Lower leg skin (tissue), 4 donors: ENCODE measurements at regions not wholly inside any gene's neighbourhood (a gene's known extent, or its start where the extent isn't known, plus 50 kb on each side); places are given as distances from the start of the nearest gene placed in this dataset.

Source experiments
- DNase-seq, 2 donors: peaks; one replicate each; pipeline ENCODE4 v3.0.0-alpha.2; 2019; ENCODE audit warnings: low spot score in 2 of 2
- H3K4me3 ChIP-seq: fragments of 200-600 bp; sonication (generic); 2 replicates; pipeline ENCODE4 v1.5.1; 2017; ENCODE audit warnings: mild to moderate bottlenecking, low read depth; ENCODE audit not compliant: poor library complexity, severe bottlenecking
- POLR2A ChIP-seq, 2 donors: fragments of 450-650 bp; IDR thresholded peaks; one replicate each; pipeline ENCODE4 v1.6.1; 2016 to 2017; ENCODE audit warnings: antibody characterized with exemption in 2 of 2, mild to moderate bottlenecking in 1 of 2, moderate library complexity in 1 of 2
- WGBS, 2 donors: methylation state at CpG; one replicate each; pipeline ENCODE4 v1.1.5; 2018; 5-methylcytosine and 5-hydroxymethylcytosine counted together
- intact Hi-C: fragments of 100-400 bp; cut with DNase I; formaldehyde crosslinking; loops from one replicate; pipeline ENCODE4 v1.15.0; 2023; ENCODE audit warnings: low total_unique reads
- TF ChIP-seq, protein P1 (sequence below), 3 donors: fragments of 450-650 bp; IDR thresholded peaks; one replicate each; pipeline ENCODE4 v1.5.1; 2016; ENCODE audit warnings: antibody characterized with exemption in 3 of 3, mild to moderate bottlenecking in 3 of 3, moderate library complexity in 2 of 3

DNA sequence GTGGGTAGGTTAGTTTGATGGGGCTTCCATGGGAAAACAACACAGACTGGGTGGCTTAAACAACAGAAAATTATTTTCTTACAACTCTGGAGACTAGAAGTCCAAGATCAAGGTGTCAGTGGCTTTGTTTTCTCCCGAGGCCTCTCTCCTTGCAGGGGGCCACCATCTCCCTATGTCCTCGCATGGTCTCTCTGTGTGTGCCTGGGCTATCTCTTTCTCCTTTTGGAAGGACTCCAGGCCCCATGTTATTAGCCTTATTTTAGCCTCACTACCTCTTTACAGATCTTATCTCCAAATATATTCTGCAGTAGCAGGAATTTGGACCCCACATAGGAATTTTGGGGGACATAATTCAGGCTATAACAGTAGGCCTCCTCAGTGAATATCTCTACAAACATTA lies 372.7 kb upstream of the FAT3 start:
- intact Hi-C loops: loop anchor here (5.0 kb wide), 1 partner anchor 660 kb away; no protein-coding TSS in a partner anchor
- TF ChIP-seq, protein P1, sequence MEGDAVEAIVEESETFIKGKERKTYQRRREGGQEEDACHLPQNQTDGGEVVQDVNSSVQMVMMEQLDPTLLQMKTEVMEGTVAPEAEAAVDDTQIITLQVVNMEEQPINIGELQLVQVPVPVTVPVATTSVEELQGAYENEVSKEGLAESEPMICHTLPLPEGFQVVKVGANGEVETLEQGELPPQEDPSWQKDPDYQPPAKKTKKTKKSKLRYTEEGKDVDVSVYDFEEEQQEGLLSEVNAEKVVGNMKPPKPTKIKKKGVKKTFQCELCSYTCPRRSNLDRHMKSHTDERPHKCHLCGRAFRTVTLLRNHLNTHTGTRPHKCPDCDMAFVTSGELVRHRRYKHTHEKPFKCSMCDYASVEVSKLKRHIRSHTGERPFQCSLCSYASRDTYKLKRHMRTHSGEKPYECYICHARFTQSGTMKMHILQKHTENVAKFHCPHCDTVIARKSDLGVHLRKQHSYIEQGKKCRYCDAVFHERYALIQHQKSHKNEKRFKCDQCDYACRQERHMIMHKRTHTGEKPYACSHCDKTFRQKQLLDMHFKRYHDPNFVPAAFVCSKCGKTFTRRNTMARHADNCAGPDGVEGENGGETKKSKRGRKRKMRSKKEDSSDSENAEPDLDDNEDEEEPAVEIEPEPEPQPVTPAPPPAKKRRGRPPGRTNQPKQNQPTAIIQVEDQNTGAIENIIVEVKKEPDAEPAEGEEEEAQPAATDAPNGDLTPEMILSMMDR (IDR thresholded peaks at IDR 0.05): no peak
- TF ChIP-seq POLR2A (IDR thresholded peaks at IDR 0.05): no peak
- DNase-seq: no peak

DNA sequence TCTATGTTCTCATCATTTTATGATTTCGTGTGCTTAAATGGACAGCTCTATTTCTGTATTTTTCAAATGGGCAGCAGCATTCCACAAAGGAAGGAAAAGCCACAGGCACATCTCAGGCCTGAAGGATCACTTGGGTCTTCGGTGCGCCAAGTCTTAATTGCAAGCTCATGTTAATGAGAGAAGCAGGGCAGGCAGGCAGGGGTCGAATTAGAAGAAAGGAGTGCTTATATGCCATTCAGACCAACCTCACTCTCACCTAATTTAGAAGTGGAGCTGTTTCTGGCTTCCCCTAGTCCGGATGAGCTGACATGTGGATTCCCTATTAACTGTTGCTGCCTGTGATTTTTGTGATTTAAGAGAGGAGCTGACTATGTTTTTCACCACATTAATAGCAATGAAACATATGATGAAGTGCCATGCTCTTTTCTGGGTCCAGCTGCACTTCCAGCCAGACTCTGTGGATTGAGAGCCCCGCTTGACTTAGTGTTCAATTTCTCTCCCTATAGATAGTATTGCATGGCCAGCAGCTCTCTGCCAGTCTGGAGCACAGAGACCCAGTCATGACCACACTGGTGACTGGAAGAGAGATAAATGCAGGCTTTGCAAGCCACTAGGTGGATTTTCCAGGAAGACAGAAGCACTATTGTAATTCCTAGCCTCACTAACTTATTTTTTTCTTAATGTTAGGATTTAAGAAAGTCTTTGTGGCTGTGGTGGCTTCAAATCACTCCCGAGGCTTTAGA lies 373.9 kb upstream of the FAT3 start:
- intact Hi-C loops: loop anchor here (5.0 kb wide), 1 partner anchor 662 kb away; no protein-coding TSS in a partner anchor
- WGBS, 2 donors: 74 to 76% methylated on average over 7 of the region's 7 CpGs
- TF ChIP-seq, protein P1 (IDR thresholded peaks at IDR 0.05): no peak
- no peak for TF ChIP-seq POLR2A (IDR thresholded peaks at IDR 0.05)
- DNase-seq: no peak
- H3K4me3 ChIP-seq: no peak overlapping the region

More for the DNA sequence above, 372.7 kb upstream of the FAT3 start:
- H3K4me3 ChIP-seq: no peak overlapping the region
- WGBS, 2 donors: 91 to 97% methylated on average over 2 of the region's 2 CpGs

DNA sequence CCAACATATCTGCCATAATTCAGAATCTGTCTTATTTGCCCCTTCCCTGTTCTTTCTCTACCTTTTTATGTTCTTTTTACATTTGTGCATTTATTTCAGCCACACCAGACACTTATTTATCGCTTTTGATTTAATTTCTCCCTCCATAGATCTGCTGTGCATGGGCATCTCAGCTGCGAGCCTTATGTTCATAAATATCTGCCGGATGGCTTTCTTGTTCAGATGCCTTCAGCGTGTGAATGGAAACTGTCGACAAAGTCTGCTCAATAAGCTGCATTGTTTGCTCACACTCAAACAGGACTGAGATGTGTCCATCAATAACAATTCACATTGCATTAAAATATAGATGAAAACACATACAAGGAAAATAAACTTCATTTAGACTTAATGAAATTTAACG lies 374.6 kb upstream of the FAT3 start:
- intact Hi-C loops: loop anchor here (5.0 kb wide), 1 partner anchor 662 kb away; no protein-coding TSS in a partner anchor
- 84 to 88% methylated on average over 6 of the region's 6 CpGs for WGBS, 2 donors
- TF ChIP-seq, protein P1 (IDR thresholded peaks at IDR 0.05): no peak
- TF ChIP-seq POLR2A (IDR thresholded peaks at IDR 0.05): no peak
- H3K4me3 ChIP-seq: no peak overlapping the region
- DNase-seq: no peak

DNA sequence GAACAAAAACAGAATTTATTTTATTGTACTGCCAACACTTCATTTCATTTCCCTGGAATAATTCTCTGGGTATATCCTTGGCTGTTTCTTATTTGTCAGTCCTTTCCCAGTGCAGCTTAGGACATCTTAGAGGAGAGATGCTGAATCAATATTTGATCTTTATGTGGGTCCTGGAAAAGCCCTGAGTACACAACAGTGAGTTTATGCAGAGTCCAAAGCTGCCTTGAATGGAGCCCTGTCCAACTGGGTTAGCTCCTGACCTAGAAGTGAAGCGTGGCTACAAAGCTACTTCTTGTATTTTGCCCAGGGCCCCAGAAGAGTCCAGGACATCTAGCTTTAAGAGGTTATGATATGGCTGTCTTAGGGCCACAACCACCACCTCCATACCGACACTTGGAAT lies 378.0 kb upstream of the FAT3 start:
- intact Hi-C loops: no loop called here
- 73 to 84% methylated on average over 2 of the region's 2 CpGs for WGBS, 2 donors
- no peak for DNase-seq
- TF ChIP-seq, protein P1 (IDR thresholded peaks at IDR 0.05): no peak
- no peak overlapping the region for H3K4me3 ChIP-seq

DNA sequence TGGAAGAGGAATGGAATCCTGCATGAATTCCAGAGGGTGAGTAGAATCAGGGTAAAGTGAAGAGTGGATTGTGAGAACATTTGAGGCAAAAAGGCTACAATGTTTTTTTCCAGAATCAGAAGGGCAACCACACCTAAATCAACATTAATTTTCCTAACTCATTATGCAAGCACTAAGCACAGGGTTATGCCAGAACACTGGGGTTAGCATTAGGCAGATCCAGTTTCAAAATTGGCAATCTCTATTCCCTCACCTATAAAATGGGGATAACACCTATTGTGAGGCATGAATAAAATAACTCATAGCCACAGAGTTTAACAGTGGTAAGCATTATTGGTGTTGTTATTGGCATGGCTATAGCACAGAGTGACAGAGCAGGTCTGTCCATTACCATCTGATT lies 378.6 kb upstream of the FAT3 start:
- intact Hi-C loops: no loop called here
- no peak for TF ChIP-seq POLR2A (IDR thresholded peaks at IDR 0.05)
- TF ChIP-seq, protein P1 (IDR thresholded peaks at IDR 0.05): no peak
- DNase-seq: no peak
- no peak overlapping the region for H3K4me3 ChIP-seq
